Fibroblast of lung (primary cell): ENCODE measurements at regions not wholly inside any gene's neighbourhood (a gene's known extent, or its start where the extent isn't known, plus 50 kb on each side); places are given as distances from the start of the nearest gene placed in this dataset.

Experiments used
- DNase-seq, 2 donors: peaks; one replicate each; pipeline versions ENCODE4 v3.0.0 to v3.0.0-alpha.2; 2010; ENCODE audit warnings: low read depth in 2 of 2
- H2AFZ ChIP-seq: 2 replicates; pipeline ENCODE4 v1.5.1; 2012; ENCODE audit warnings: low read length, control low read depth, inconsistent platforms
- H3K27ac ChIP-seq: 2 replicates; pipeline ENCODE4 v1.5.1; 2011; ENCODE audit warnings: low read length, control low read depth; ENCODE audit not compliant: insufficient read depth
- H3K27me3 ChIP-seq: 2 replicates; pipeline ENCODE4 v1.5.1; 2011; ENCODE audit warnings: mild to moderate bottlenecking, low read length; ENCODE audit not compliant: control insufficient read depth, insufficient read depth
- H3K36me3 ChIP-seq: 2 replicates; pipeline ENCODE4 v1.5.1; 2011; ENCODE audit warnings: low read length; ENCODE audit not compliant: control insufficient read depth, insufficient read depth
- H3K4me1 ChIP-seq: 2 replicates; pipeline ENCODE4 v1.5.1; 2011; ENCODE audit warnings: low read length; ENCODE audit not compliant: control insufficient read depth, insufficient read depth; ENCODE audit errors: extremely low read depth
- H3K4me2 ChIP-seq: 2 replicates; pipeline ENCODE4 v1.5.1; 2011; ENCODE audit warnings: low read length, control low read depth; ENCODE audit not compliant: insufficient read depth; ENCODE audit errors: extremely low read depth
- H3K4me3 ChIP-seq, 4 experiments: fragments of 200-600 bp in 1 of 4; sonication (generic) in 1 of 4; replicated peaks in 1 of 4; 2 replicates each; pipeline ENCODE4 v1.5.1; 2011 to 2016; ENCODE audit warnings: low read length in 4 of 4, low read depth in 3 of 4, mild to moderate bottlenecking in 3 of 4, control low read depth in 2 of 4, inconsistent platforms in 1 of 4, mixed read lengths in 1 of 4; ENCODE audit not compliant: insufficient read depth in 1 of 4; ENCODE audit errors: control extremely low read depth in 1 of 4
- H3K79me2 ChIP-seq: 2 replicates; pipeline ENCODE4 v1.5.1; 2012; ENCODE audit warnings: mild to moderate bottlenecking, low read length, inconsistent platforms; ENCODE audit not compliant: control insufficient read depth, insufficient read depth
- H3K9ac ChIP-seq: 2 replicates; pipeline ENCODE4 v1.5.1; 2011; ENCODE audit warnings: mild to moderate bottlenecking, low read length, control low read depth; ENCODE audit not compliant: insufficient read depth
- H3K9me3 ChIP-seq: 2 replicates; pipeline ENCODE4 v1.5.1; 2012; ENCODE audit warnings: low read depth, low read length; ENCODE audit not compliant: control insufficient read depth, insufficient read depth
- H4K20me1 ChIP-seq: 2 replicates; pipeline ENCODE4 v1.5.1; 2011; ENCODE audit warnings: low read length; ENCODE audit not compliant: control insufficient read depth, insufficient read depth; ENCODE audit errors: extremely low read depth
- EZH2 ChIP-seq: IDR thresholded peaks from 2 replicates; pipeline ENCODE4 v1.5.1; 2012; ENCODE audit warnings: low read length, control low read depth, mild to moderate bottlenecking; ENCODE audit errors: missing control alignments
- TF ChIP-seq, protein P1 (sequence below), 2 donors: IDR thresholded peaks in 1 of 2; conservative IDR thresholded peaks in 1 of 2; 1 replicate in 1 of 2; 2 replicates in 1 of 2; pipeline ENCODE4 v1.5.1; 2011 to 2012; ENCODE audit warnings: low read length in 2 of 2, control low read depth in 1 of 2, inconsistent platforms in 1 of 2, low read depth in 1 of 2, mild to moderate bottlenecking in 1 of 2

DNA sequence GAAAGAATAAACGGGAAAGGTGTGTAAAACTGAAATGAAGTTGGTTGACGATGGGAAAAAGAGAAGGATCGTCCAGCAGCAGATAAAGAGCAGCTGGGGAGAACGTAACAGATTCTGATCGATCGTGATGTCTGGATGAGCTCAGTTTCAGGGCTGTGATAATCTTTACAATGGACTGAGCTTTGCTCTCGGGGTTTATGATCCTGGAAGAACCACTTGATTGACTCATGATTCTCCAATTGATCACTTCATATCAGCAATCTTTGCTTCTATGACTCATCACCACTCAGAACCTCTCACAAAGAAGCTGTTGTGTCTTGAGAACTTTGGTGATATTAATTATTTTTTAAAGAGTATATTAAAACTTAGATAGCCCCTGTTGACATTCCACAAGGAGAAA, 690.7 kb downstream of the TUSC7 start:
- H3K79me2 ChIP-seq: no peaks in the 10 kb centered on the region
- H3K9ac ChIP-seq: no peak overlapping the region
- no peak overlapping the region for H3K27ac ChIP-seq
- no peak overlapping the region for H3K4me2 ChIP-seq
- DNase-seq: peak in 1 of 2 donors; percentile 6
- no peak overlapping the region for H3K4me3 ChIP-seq
- no peaks in the 10 kb centered on the region for H3K4me1 ChIP-seq
- no peak for TF ChIP-seq EZH2
- TF ChIP-seq, protein P1, sequence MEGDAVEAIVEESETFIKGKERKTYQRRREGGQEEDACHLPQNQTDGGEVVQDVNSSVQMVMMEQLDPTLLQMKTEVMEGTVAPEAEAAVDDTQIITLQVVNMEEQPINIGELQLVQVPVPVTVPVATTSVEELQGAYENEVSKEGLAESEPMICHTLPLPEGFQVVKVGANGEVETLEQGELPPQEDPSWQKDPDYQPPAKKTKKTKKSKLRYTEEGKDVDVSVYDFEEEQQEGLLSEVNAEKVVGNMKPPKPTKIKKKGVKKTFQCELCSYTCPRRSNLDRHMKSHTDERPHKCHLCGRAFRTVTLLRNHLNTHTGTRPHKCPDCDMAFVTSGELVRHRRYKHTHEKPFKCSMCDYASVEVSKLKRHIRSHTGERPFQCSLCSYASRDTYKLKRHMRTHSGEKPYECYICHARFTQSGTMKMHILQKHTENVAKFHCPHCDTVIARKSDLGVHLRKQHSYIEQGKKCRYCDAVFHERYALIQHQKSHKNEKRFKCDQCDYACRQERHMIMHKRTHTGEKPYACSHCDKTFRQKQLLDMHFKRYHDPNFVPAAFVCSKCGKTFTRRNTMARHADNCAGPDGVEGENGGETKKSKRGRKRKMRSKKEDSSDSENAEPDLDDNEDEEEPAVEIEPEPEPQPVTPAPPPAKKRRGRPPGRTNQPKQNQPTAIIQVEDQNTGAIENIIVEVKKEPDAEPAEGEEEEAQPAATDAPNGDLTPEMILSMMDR (conservative IDR thresholded peaks at IDR 0.05 in 1 of 2, IDR thresholded peaks at IDR 0.05 in 1 of 2; ENCODE audit: low read depth in 1 of 2, low read length in 2 of 2): no peak
- no peaks in the 10 kb centered on the region for H3K27me3 ChIP-seq
- no peak overlapping the region for H2AFZ ChIP-seq
- H3K36me3 ChIP-seq: no peaks in the 10 kb centered on the region
- no peaks in the 10 kb centered on the region for H3K9me3 ChIP-seq
- H4K20me1 ChIP-seq: no peaks in the 10 kb centered on the region

- TF ChIP-seq EZH2: no peak
- TF ChIP-seq, protein P1 (conservative IDR thresholded peaks at IDR 0.05 in 1 of 2, IDR thresholded peaks at IDR 0.05 in 1 of 2; ENCODE audit: low read depth in 1 of 2, low read length in 2 of 2): no peak
- no peak overlapping the region for H3K4me2 ChIP-seq
- H3K4me1 ChIP-seq: no peaks in the 10 kb centered on the region
- no peaks in the 10 kb centered on the region for H3K9me3 ChIP-seq
- H3K27me3 ChIP-seq: no peaks in the 10 kb centered on the region
- H3K79me2 ChIP-seq: no peaks in the 10 kb centered on the region
- peak in 1 of 2 donors; percentile 17 for DNase-seq
- no peak overlapping the region for H2AFZ ChIP-seq
- no peak overlapping the region for H3K27ac ChIP-seq
- no peak overlapping the region for H3K9ac ChIP-seq
- no peaks in the 10 kb centered on the region for H3K36me3 ChIP-seq
- H4K20me1 ChIP-seq: no peaks in the 10 kb centered on the region
- no peak overlapping the region for H3K4me3 ChIP-seq
These were observed 694.6 kb downstream of the TUSC7 start for GRCh38 chr3:117404141-117404540.

GRCh38 chr3:117404730-117405129, 695.2 kb downstream of the TUSC7 start:
- Histone ChIP-seq H3K4me2 (no peak overlapping the region), H3K79me2 (no peaks in the 10 kb centered on the region), H3K27me3 (no peaks in the 10 kb centered on the region), H3K27ac (no peak overlapping the region), H4K20me1 (no peaks in the 10 kb centered on the region), H3K9ac (no peak overlapping the region), H2AFZ (no peak overlapping the region), H3K9me3 (no peaks in the 10 kb centered on the region), H3K4me3 (no peak overlapping the region), H3K4me1 (no peaks in the 10 kb centered on the region), H3K36me3 (no peaks in the 10 kb centered on the region)
- TF ChIP-seq, protein P1 (conservative IDR thresholded peaks at IDR 0.05 in 1 of 2, IDR thresholded peaks at IDR 0.05 in 1 of 2; ENCODE audit: low read depth in 1 of 2, low read length in 2 of 2): no peak
- no peak for TF ChIP-seq EZH2
- no peak for DNase-seq
